Islet of Langerhans (tissue), 1 donor: ENCODE measurements at regions not wholly inside any gene's neighbourhood (a gene's known extent, or its start where the extent isn't known, plus 50 kb on each side); places are given as distances from the start of the nearest gene placed in this dataset.

ENCODE experiments used
- FAIRE-seq: peaks from one replicate; lab custom pipeline; 2011; peaks lifted over from hg19 to GRCh38; lab: Jason Lieb, UNC

- no peak for FAIRE-seq
These were observed 185.8 kb upstream of the GLI2 start for GRCh38 chr2:120549841-120550240.

- no peak for FAIRE-seq
These were observed 185.4 kb upstream of the GLI2 start for GRCh38 chr2:120550282-120550681.

- no peak for FAIRE-seq
These were observed 184.7 kb upstream of the GLI2 start for GRCh38 chr2:120550893-120551446.

- FAIRE-seq, result no peak
These were observed 184.1 kb upstream of the GLI2 start for GRCh38 chr2:120551522-120551921.

GRCh38 chr2:120552079-120552478 lies 183.6 kb upstream of the GLI2 start:
- no peak for FAIRE-seq

- no peak for FAIRE-seq
These were observed 182.7 kb upstream of the GLI2 start for GRCh38 chr2:120552800-120553481.

- FAIRE-seq, result no peak
These were observed 181.0 kb upstream of the GLI2 start for GRCh38 chr2:120554625-120555032.

- FAIRE-seq, result no peak
These were observed 180.6 kb upstream of the GLI2 start for GRCh38 chr2:120555092-120555491.

GRCh38 chr2:120556911-120557310 lies 178.8 kb upstream of the GLI2 start:
- FAIRE-seq, result no peak

GRCh38 chr2:120558847-120559246 lies 176.8 kb upstream of the GLI2 start:
- FAIRE-seq, result no peak

- no peak for FAIRE-seq
These were observed 176.3 kb upstream of the GLI2 start for GRCh38 chr2:120559401-120559800.

- no peak for FAIRE-seq
These were observed 175.3 kb upstream of the GLI2 start for GRCh38 chr2:120560330-120560729.

GRCh38 chr2:120561379-120562035 lies 174.2 kb upstream of the GLI2 start:
- FAIRE-seq, result no peak

- FAIRE-seq, result no peak
These were observed 173.3 kb upstream of the GLI2 start for GRCh38 chr2:120562218-120563005.

- FAIRE-seq, result no peak
These were observed 172.1 kb upstream of the GLI2 start for GRCh38 chr2:120563616-120564015.

GRCh38 chr2:120564213-120565094 lies 171.2 kb upstream of the GLI2 start:
- no peak for FAIRE-seq

GRCh38 chr2:120565095-120565460 lies 170.6 kb upstream of the GLI2 start:
- FAIRE-seq, result no peak

- no peak for FAIRE-seq
These were observed 169.7 kb upstream of the GLI2 start for GRCh38 chr2:120565929-120566328.

GRCh38 chr2:120566331-120567035 lies 169.2 kb upstream of the GLI2 start:
- FAIRE-seq, result no peak

GRCh38 chr2:120567128-120567527 lies 168.5 kb upstream of the GLI2 start:
- no peak for FAIRE-seq
